GM12878 (cell line): ENCODE measurements at regions not wholly inside any gene's neighbourhood (a gene's known extent, or its start where the extent isn't known, plus 50 kb on each side); places are given as distances from the start of the nearest gene placed in this dataset.
A peak's percentile ranks its signal among the peaks of the same experiment; 100 is the strongest.

Experiments
- ATAC-seq: fragments of 200-7000 bp; cut with Tn5 transposase; 3 replicates; pipeline ENCODE4 v1.9.1; 2020; ENCODE audit warnings: mild to moderate bottlenecking, moderate library complexity
- BruUV-seq: library from RNA; stranded (reverse); fragments of 400-500 nt; replicated peaks from 2 replicates; lab custom pipeline; 2021; lab: Mats Ljungman, UMichigan
- CTCF ChIA-PET: fragments of 300-600 bp; sonication (Branson Sonifier 250); formaldehyde crosslinking; extraction: SDS; loops from one replicate; lab custom pipeline; 2021; ENCODE audit warnings: inconsistent platforms; lab: Yijun Ruan, JAX
- POLR2A ChIA-PET: fragments of 350-600 bp; formaldehyde crosslinking; extraction: SDS; loops from one replicate; lab custom pipeline; 2021; ENCODE audit warnings: inconsistent platforms; lab: Charles Lee
- RAD21 ChIA-PET: fragments of 300-600 bp; sonication (Branson Sonifier 250); formaldehyde crosslinking; loops from one replicate; lab custom pipeline; 2023; ENCODE audit warnings: antibody characterized with exemption; ENCODE audit not compliant: unreplicated experiment; lab: Charles Lee
- SMC1A ChIA-PET: fragments of 300-600 bp; sonication (Branson Sonifier 250); formaldehyde crosslinking; loops from one replicate; lab custom pipeline; 2023; ENCODE audit not compliant: unreplicated experiment, uncharacterized antibody; lab: Charles Lee
- DNase-seq: peaks from one replicate; pipeline ENCODE4 v3.0.0-alpha.2; 2011; ENCODE audit warnings: low read depth, low spot score
- FAIRE-seq: peaks from 3 replicates; lab custom pipeline; 2011; peaks lifted over from hg19 to GRCh38; lab: Jason Lieb, UNC
- H2AFZ ChIP-seq: 2 replicates; pipeline ENCODE4 v1.6.0; 2011; ENCODE audit warnings: low read depth, low read length, control low read depth; ENCODE audit not compliant: control insufficient read depth
- H3K27ac ChIP-seq: 2 replicates; pipeline ENCODE4 v1.5.1; 2011; ENCODE audit warnings: control low read depth; ENCODE audit not compliant: control insufficient read depth, insufficient read depth
- H3K27me3 ChIP-seq, 2 experiments: replicated peaks in 1 of 2; 2 replicates each; pipeline versions ENCODE4 v1.6.0 to v1.6.1; 2011; ENCODE audit warnings: low read length in 1 of 2; ENCODE audit not compliant: control insufficient read depth in 2 of 2, insufficient read depth in 2 of 2
- H3K36me3 ChIP-seq, 2 experiments: 2 replicates each; pipeline ENCODE4 v1.5.1; 2011; ENCODE audit warnings: low read length in 1 of 2; ENCODE audit not compliant: control insufficient read depth in 2 of 2, insufficient read depth in 2 of 2
- H3K4me1 ChIP-seq: 2 replicates; pipeline ENCODE4 v1.6.1; 2011; ENCODE audit warnings: mild to moderate bottlenecking, low read length, moderate library complexity, mixed read lengths; ENCODE audit not compliant: control insufficient read depth, insufficient read depth
- H3K4me2 ChIP-seq: 2 replicates; pipeline ENCODE4 v1.6.0; 2011; ENCODE audit warnings: control low read depth; ENCODE audit not compliant: control insufficient read depth, insufficient read depth
- H3K4me3 ChIP-seq: fragments of 200-600 bp; sonication (generic); 2 replicates; pipeline ENCODE4 v1.5.1; 2016
- H3K79me2 ChIP-seq: 2 replicates; pipeline ENCODE4 v1.6.0; 2011; ENCODE audit warnings: low read length; ENCODE audit not compliant: control insufficient read depth, insufficient read depth
- H3K9ac ChIP-seq: 2 replicates; pipeline ENCODE4 v1.8.0; 2011; ENCODE audit warnings: low read length, control low read depth, mixed read lengths; ENCODE audit not compliant: control insufficient read depth, insufficient read depth
- H3K9me3 ChIP-seq: replicated peaks from 3 replicates; pipeline ENCODE4 v1.5.1; 2011; ENCODE audit warnings: mild to moderate bottlenecking, low read length; ENCODE audit not compliant: control insufficient read depth, insufficient read depth
- H4K20me1 ChIP-seq: 2 replicates; pipeline ENCODE4 v1.6.0; 2011; ENCODE audit not compliant: control insufficient read depth, insufficient read depth
- BCL3 ChIP-seq: IDR thresholded peaks from 2 replicates; pipeline ENCODE4 v1.6.1; 2011; ENCODE audit warnings: borderline replicate concordance, low read depth, mild to moderate bottlenecking, moderate library complexity, low read length; ENCODE audit not compliant: insufficient read depth, poor library complexity, severe bottlenecking
- PBX3 ChIP-seq: IDR thresholded peaks from 2 replicates; pipeline ENCODE4 v1.6.1; 2011; ENCODE audit warnings: mild to moderate bottlenecking, low read depth, low read length, moderate library complexity; ENCODE audit not compliant: insufficient replicate concordance
- TCF3 ChIP-seq: IDR thresholded peaks from 2 replicates; pipeline ENCODE4 v1.6.1; 2012; ENCODE audit warnings: low read depth, mild to moderate bottlenecking, low read length, borderline replicate concordance; ENCODE audit not compliant: insufficient read depth
- ZBTB33 ChIP-seq: fragments of 450-650 bp; IDR thresholded peaks from 2 replicates; pipeline ENCODE4 v1.6.1; 2017; ENCODE audit warnings: mild to moderate bottlenecking
- ZBTB40 ChIP-seq: fragments of 450-650 bp; IDR thresholded peaks from 2 replicates; pipeline ENCODE4 v1.6.1; 2016; ENCODE audit warnings: mild to moderate bottlenecking, moderate library complexity, borderline replicate concordance
- WGBS: methylation state at CpG from one replicate; pipeline ENCODE4 v1.1.6; 2016; ENCODE audit warnings: low lambda C conversion rate; ENCODE audit not compliant: insufficient replicate concordance, insufficient coverage; ENCODE audit errors: missing lambda C conversion rate; 5-methylcytosine and 5-hydroxymethylcytosine counted together
- in situ Hi-C: fragments of 300-500 bp; cut with MboI; formaldehyde crosslinking; loops from 9 replicates; pipeline ENCODE4 v1.14.3; 2018; ENCODE audit warnings: mixed read lengths
- intact Hi-C: fragments of 100-400 bp; cut with micrococcal nuclease; formaldehyde crosslinking; loops from one replicate; pipeline ENCODE4 v1.14.2; 2022; ENCODE audit not compliant: unreplicated experiment

- TF ChIP-seq ZBTB40, result no peak
- TF ChIP-seq, all 136 proteins: peak for 0
Measured at GRCh38 chr10:129222436-129222835, 244.6 kb upstream of the MGMT start (continued).

- Histone ChIP-seq H3K9me3 (no peaks in the 10 kb centered on the region), H3K36me3 (no peaks in the 10 kb centered on the region), H3K27ac (no peak overlapping the region), H4K20me1 (no peaks in the 10 kb centered on the region), H3K4me3 (no peak overlapping the region), H3K9ac (no peak overlapping the region), H2AFZ (no peak overlapping the region), H3K79me2 (no peaks in the 10 kb centered on the region), H3K27me3 (no peaks in the 10 kb centered on the region), H3K4me1 (no peaks in the 10 kb centered on the region), H3K4me2 (no peak overlapping the region)
- intact Hi-C loops (no loop called here), in situ Hi-C loops (no loop called here)
- RAD21 ChIA-PET, result no interaction called here
- WGBS, result 6% methylated on average over 6 of the region's 6 CpGs
- SMC1A ChIA-PET, result no interaction called here
- POLR2A ChIA-PET, result no interaction called here
- CTCF ChIA-PET, result no interaction called here
- no peak for TF ChIP-seq ZBTB33
- TF ChIP-seq PBX3, result no peak
- peak; percentile 35; the same call in 1 of the 2 replicates for TF ChIP-seq TCF3
- peak; percentile 86 for TF ChIP-seq BCL3
- no peak for DNase-seq
- no peak for ATAC-seq
- no peak for FAIRE-seq
- BruUV-seq, result no TSS peak
Measured at GRCh38 chr10:129223363-129223762, 243.7 kb upstream of the MGMT start.
